Gastrocnemius medialis (tissue), 4 donors: ENCODE measurements at regions not wholly inside any gene's neighbourhood (a gene's known extent, or its start where the extent isn't known, plus 50 kb on each side); places are given as distances from the start of the nearest gene placed in this dataset.

Experiments
- POLR2A ChIP-seq, 2 donors: fragments of 450-650 bp; IDR thresholded peaks; one replicate each; pipeline ENCODE4 v1.6.1; 2017; ENCODE audit warnings: antibody characterized with exemption in 2 of 2, mild to moderate bottlenecking in 2 of 2, moderate library complexity in 2 of 2
- TF ChIP-seq, protein P1 (sequence below), 5 experiments: fragments of 450-650 bp in 3 of 5; fragments of 200-600 bp in 2 of 5; sonication (generic) in 2 of 5; IDR thresholded peaks in 4 of 5; conservative IDR thresholded peaks in 1 of 5; 1 replicate in 4 of 5; 2 replicates in 1 of 5; pipeline ENCODE4 v1.5.1; 2016 to 2019; ENCODE audit warnings: antibody characterized with exemption in 5 of 5, mild to moderate bottlenecking in 3 of 5, moderate library complexity in 3 of 5

DNA sequence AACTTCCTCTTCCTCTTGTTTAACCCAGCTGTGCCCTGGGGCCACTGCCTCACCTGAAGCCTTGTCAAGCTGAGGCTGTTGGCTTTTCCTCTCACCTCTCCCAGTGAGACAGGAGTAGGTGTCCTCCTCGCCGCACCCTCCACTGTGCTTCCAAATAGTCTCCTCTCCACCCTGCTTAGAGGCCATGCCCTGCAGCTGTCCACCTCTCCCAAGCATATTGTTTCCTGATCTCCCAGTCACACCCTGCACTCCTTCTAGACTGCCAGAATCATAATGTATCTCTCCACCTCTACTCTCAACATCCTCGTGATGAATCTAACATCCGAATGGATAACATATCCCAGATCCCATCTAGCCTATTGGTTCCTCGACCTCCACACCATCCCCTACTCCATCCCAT lies 196.3 kb upstream of the GHITM start:
- TF ChIP-seq, protein P1, sequence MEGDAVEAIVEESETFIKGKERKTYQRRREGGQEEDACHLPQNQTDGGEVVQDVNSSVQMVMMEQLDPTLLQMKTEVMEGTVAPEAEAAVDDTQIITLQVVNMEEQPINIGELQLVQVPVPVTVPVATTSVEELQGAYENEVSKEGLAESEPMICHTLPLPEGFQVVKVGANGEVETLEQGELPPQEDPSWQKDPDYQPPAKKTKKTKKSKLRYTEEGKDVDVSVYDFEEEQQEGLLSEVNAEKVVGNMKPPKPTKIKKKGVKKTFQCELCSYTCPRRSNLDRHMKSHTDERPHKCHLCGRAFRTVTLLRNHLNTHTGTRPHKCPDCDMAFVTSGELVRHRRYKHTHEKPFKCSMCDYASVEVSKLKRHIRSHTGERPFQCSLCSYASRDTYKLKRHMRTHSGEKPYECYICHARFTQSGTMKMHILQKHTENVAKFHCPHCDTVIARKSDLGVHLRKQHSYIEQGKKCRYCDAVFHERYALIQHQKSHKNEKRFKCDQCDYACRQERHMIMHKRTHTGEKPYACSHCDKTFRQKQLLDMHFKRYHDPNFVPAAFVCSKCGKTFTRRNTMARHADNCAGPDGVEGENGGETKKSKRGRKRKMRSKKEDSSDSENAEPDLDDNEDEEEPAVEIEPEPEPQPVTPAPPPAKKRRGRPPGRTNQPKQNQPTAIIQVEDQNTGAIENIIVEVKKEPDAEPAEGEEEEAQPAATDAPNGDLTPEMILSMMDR (IDR thresholded peaks at IDR 0.05 in 4 of 5, conservative IDR thresholded peaks at IDR 0.05 in 1 of 5), result no peak
- TF ChIP-seq POLR2A (IDR thresholded peaks at IDR 0.05), result no peak
